Choroid plexus epithelial cell (primary cell): ENCODE measurements at regions not wholly inside any gene's neighbourhood (a gene's known extent, or its start where the extent isn't known, plus 50 kb on each side); places are given as distances from the start of the nearest gene placed in this dataset.
"Not testable (repeated sequence)": the region's sequence is repeated elsewhere in the genome, so short reads cannot be mapped to it uniquely, and the experiment has no call there.

Experiments used
- DNase-seq: peaks from one replicate; pipeline ENCODE4 v3.0.0-alpha.2; 2010; ENCODE audit warnings: low read depth
- H3K4me3 ChIP-seq: 2 replicates; pipeline ENCODE4 v1.5.1; 2011; ENCODE audit warnings: low read depth, mild to moderate bottlenecking, control low read depth, low read length, moderate library complexity
- TF ChIP-seq, protein P1 (sequence below): conservative IDR thresholded peaks from 2 replicates; pipeline ENCODE4 v1.5.1; 2011; ENCODE audit warnings: low read depth, mild to moderate bottlenecking, control low read depth, inconsistent platforms, low read length, moderate library complexity

DNA sequence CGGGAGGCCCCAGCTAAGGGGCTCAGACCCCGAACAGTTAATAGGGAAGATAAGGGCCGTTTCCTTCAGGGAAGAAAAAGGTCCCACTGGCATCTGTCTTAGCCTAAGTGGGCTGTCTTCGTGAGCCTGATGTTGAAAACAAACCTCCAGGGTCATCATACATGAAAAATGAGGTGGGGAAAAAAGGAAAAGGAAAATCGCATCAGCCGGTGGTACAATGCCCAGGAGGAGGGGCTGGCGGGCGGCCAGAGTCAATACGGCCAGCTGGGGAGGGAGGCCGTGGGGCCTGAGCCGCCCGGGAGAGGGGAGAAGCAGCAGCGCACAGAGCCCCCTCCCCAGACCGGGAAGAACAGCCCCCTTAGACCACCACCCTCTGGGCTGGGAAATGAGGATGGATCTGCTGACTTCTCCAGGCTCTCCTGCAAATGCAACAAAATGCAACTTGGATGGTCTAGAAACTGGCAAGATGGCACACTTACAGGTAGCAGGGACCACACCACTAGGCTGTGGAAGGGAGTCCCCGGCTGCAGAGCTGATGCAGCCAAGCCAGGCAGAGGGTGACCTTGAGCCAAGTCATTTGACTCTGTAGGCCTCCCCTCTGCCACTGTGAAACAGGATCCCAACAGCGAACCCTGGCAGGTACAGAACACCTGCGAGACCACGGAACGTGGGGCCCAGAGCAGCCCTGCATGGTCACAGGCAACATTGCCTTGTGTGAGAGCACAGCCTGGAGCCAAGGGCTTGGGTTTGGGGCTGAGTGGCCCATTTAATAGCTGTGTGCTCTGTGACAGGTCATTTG lies 448.5 kb downstream of the SOX9 start:
- TF ChIP-seq, protein P1, sequence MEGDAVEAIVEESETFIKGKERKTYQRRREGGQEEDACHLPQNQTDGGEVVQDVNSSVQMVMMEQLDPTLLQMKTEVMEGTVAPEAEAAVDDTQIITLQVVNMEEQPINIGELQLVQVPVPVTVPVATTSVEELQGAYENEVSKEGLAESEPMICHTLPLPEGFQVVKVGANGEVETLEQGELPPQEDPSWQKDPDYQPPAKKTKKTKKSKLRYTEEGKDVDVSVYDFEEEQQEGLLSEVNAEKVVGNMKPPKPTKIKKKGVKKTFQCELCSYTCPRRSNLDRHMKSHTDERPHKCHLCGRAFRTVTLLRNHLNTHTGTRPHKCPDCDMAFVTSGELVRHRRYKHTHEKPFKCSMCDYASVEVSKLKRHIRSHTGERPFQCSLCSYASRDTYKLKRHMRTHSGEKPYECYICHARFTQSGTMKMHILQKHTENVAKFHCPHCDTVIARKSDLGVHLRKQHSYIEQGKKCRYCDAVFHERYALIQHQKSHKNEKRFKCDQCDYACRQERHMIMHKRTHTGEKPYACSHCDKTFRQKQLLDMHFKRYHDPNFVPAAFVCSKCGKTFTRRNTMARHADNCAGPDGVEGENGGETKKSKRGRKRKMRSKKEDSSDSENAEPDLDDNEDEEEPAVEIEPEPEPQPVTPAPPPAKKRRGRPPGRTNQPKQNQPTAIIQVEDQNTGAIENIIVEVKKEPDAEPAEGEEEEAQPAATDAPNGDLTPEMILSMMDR = no peak
- DNase-seq = no peak
- no peak overlapping the region for H3K4me3 ChIP-seq

DNA sequence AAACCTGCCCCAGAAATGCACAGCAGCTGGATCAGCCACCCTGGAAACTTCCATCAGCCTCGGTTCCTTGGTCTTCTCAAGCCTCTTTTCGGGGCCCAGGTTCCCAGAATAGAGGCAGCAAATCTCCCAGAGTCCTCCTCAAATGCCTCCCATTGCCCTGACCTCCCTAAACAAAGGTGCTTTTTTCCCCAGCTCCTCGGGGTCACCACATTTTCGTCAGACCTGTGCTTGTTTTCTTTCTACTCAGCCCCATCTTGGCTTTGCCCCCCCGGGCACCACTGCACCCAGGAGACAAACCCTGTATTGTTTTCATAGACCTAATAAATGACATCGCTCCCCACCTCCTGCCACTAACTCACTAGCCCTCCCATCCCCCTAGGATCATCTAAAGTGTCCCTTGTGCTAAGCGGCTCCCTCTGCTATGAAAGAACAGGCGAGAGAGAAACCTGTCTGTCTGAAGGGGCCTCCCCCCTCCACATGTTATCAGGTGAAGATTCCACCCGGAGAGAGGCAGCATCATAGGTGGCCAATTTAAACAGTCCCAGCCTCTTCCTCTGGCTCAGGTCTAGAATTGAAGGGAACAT lies 451.1 kb downstream of the SOX9 start:
- H3K4me3 ChIP-seq = no peak overlapping the region
- TF ChIP-seq, protein P1 = no peak
- no peak for DNase-seq

DNA sequence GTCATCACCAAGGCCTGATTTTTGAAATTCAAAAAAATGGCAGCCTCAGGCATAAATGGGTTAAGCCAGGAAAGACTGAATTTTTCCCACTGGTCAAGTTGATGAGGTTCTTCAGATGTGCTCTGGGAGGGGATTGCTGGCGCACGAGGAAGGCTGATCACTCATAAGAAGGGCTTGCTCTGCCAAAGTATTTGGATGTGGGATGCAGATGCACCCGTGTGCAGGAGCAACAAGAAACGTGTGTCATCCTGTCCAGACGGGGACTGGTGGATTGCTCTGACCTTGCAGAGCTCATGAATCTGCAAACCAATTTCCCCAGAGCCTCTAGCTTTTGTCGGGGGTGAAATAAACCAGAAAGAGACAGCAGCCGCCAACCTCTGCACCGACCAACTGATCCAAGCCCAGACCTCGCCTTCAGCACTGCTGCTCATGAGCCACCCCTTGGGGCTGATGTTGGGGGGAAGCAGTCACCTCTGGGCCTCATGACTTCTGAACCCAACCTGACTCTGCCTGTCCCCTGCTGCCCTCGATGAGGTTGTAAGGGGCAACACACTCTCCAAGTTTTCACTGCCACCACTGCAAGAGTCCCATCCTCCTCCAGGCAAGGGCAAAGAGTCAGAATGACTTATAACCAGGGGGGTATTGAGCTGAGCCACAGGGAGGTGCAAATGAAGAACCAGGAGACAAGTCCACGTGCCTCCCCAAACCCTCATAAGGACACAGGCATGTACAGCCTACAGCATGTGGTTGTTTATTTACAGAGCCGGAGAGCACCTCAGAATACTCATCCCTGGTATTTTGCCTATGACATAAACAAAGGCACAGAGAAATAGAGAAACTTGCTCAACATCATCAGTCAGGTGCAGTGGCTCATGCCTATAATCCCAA lies 452.0 kb downstream of the SOX9 start:
- H3K4me3 ChIP-seq = no peak overlapping the region
- TF ChIP-seq, protein P1 = no peak
- peak; percentile 22 for DNase-seq

DNA sequence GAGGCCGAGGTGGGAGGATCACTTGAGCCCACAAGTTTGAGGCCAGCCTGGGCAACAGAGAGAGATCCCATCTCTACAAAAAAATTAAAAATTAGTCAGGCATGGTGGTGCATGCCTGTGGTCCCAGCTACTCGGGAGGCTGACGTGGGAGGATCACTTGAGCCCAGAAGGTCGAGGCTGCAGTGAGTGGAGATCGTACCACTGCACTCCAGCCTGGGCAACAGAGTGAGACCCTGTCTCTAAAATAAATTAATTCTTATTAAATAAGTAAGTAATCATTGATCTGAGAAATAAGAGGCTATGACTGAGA lies 452.6 kb downstream of the SOX9 start:
- not testable (repeated sequence) for H3K4me3 ChIP-seq, DNase-seq

DNA sequence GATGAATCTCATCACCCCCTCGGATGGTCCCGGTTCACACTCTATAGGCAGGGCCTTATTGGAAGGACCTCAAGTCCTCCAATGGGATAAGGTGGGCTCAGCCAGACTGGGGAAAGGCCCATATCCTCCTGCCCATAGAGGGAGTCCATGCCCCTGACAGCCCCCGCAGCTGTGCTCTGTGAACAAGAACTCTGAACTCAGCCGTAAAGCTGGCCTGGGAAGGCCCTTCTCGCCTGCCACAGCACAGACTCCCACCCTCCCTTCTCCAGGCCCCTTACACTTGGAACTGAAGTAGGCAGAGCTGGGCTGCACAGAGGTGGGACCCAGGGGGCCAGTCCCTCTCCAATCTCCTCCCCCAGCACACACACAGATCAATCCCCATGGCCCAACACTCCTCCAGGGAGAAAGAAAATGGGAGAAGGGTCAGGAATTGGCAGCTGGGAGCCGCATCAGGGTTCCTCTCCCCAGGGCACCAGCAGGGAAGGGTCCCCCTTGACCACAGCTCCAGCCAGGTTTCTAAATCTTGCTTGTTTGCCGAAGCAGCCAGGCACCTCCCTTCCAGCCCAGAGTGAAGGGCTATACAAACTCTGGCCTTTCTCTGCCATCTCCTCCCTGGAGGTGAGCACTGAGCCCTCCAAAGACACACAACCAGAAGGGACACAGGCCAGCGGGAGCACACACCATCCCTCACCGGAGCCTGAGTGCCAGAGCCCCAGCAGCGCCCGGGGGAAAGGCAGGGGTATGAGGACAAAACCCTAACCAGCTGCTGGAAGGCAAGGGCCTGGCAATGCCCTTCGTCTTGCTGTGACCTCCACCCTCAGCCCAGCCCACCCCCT lies 454.1 kb downstream of the SOX9 start:
- DNase-seq = no peak
- H3K4me3 ChIP-seq = no peak overlapping the region
- TF ChIP-seq, protein P1 = no peak

DNA sequence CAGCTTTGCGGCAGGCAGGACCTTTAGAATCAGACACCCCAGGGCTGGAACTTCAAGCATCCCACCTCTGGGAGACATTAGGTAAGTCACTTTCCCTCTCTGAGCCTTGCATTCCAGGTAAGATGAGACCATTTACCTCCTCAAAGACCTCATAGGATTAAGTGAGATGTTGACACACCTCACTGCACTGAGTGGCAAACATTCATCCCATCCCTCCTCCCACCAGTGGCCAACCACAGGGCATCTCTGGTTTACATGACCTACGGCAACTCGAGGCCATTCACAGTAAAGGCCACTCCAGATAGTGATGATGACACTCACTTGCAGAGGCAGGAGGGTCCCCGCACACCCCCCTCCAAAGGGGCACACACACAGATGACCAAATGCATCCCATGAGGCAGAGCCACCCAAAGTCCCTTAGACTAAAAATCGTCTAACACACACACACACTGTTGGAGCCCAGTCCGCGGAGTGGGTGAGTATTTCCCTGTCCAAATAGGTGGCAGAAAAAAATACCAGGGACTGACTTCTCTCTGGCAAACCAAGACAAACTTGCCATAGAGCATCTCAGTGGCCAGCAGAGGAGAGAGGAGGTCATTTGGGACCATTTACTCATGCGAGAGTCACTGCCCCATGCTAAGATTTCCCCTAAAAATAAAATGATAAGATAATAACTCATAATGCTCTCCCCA lies 454.9 kb downstream of the SOX9 start:
- no peak for DNase-seq
- no peak overlapping the region for H3K4me3 ChIP-seq
- TF ChIP-seq, protein P1 = no peak
